ENCODE measurements at regions not wholly inside any gene's neighbourhood (a gene's known extent, or its start where the extent isn't known, plus 50 kb on each side); places are given as distances from the start of the nearest gene placed in this dataset.
"Not testable (repeated sequence)": the region's sequence is repeated elsewhere in the genome, so short reads cannot be mapped to it uniquely, and the experiment has no call there.

DNA sequence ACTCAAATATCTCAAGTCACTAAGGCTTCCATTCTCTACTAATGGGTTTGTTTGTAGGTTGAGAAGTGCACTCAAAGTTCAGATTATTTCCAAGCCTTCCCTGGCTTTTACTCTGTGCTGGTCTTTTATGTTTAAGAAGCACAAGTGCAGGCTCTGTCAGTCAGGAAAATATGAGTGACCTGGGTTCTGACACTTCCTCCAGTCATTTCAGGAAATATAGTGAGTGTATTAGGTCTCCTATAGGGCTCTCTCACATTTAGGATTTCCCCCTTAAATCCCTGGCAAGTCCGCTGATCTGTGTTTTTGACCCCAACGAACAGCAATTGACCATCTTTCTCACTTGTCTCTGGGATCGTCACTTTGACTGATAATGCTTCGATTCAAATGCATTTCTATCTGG is 210.2 kb downstream of the ARPP21 start:
- DNase-seq = no peak

GRCh38 chr3:35849963-35850362 is 210.6 kb downstream of the ARPP21 start:
- DNase-seq = no peak

GRCh38 chr3:35857004-35857403 is 217.7 kb downstream of the ARPP21 start:
- DNase-seq = no peak

GRCh38 chr3:35862057-35862456 is 222.7 kb downstream of the ARPP21 start:
- DNase-seq = no peak

- no peak for DNase-seq
Observed at GRCh38 chr3:35864871-35865270, 225.5 kb downstream of the ARPP21 start.

- no peak for DNase-seq
Observed at GRCh38 chr3:35867791-35868190, 228.5 kb downstream of the ARPP21 start.

DNA sequence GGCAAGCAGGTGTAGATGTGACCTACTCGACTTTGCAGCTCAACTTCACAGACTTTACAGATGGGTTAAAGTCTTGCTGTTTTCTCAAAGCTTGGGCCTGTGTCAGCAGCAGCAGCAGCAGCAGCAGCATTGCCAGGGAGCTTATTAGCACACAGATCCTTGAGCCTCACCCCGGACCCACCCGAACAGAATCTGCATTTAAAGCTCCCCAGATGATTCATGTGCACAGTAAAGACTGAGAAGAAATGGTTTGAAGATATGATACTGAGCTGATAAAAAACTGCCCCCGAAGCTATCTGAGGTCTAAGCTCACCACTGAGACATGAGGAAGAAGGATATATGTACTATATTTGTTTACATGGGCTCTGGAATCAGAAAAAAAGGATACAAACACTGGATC is 231.7 kb downstream of the ARPP21 start:
- DNase-seq = no peak

- no peak for DNase-seq
Observed at GRCh38 chr3:35883929-35884328, 244.6 kb downstream of the ARPP21 start.

DNA sequence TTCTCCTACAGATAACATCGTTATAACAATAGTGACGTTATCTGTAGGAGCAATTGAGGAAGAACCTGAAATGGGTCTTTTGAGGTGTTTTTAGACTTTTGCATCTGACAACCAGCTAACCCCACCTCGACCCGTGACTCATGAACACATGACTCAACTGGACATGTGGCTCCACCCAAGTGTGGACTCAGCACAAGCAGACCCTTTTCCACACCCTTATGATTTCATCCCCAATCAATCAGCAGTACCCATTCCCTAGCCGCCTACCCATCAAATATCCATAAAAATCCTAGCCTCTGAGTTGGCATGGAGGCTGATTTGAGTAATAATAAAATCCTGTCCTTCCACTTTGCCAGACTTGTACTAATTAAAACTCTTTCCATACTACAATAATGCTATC is 255.4 kb downstream of the ARPP21 start:
- no peak for DNase-seq

GRCh38 chr3:35899245-35899644 is 259.9 kb downstream of the ARPP21 start:
- DNase-seq = no peak

DNA sequence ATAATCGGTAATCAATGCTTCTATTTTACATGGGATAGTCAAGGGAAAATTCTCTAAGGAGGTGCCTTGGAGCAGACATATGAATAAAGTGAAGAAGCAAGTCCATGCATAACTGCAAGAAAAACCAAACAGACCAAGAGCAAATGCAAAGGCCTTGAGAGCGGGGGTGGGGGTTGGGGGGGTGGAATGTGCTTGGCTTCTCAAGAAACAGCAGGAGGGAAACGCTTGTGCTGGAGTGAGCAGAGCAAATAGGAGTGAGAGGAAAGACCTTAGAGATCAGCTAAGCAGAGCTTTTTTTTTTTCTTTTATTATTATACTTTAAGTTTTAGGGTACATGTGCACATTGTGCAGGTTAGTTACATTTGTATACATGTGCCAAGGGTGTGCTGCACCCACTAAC is 260.8 kb downstream of the ARPP21 start:
- no peak for DNase-seq

- peak; percentile 70 for DNase-seq
Observed at GRCh38 chr3:35908366-35909232, 269.3 kb downstream of the ARPP21 start.

DNA sequence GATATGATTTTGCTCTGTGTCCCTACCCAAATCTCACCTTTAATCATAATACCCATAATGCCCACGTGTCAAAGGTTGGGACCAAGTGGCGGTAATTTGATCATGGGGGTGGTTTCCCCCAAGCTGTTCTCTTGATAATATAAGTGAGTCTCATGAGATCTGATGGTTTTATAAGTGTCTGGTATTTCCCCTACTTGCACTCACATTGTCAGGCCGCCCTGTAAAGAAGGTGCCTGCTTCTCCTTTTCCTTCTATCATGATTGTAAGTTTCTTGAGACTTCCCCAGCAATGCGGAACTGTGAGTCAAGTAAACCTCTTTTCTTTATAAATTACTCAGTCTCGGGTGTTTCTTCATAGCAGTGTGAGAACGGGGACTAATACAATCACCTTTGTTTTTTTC is 279.8 kb downstream of the ARPP21 start:
- DNase-seq = no peak

- DNase-seq = no peak
Observed at GRCh38 chr3:35921718-35922117, 282.4 kb downstream of the ARPP21 start.

GRCh38 chr3:35924070-35924469 is 284.7 kb downstream of the ARPP21 start:
- not testable (repeated sequence) for DNase-seq

DNA sequence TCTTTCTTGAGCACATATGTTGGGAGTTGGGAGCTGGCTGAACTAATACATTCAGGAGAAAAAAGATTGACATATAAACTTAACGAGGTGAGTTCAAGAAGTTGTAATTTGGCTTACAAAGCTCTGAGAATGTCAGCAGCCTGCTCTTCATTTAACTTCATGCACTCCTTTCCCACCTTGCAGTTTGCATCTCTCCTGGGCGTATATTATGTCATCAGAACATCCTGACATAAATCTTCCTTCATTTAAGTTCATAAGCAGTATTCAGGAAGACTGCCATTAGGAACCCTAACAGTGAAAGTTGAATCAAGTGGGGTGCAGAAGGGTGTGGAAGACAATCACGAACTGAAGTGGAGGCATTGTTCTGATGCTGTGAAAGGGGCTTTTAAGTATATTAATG is 288.1 kb downstream of the ARPP21 start:
- DNase-seq = no peak

- peak; percentile 20 for DNase-seq
Observed at GRCh38 chr3:35929158-35929557, 289.8 kb downstream of the ARPP21 start.

DNA sequence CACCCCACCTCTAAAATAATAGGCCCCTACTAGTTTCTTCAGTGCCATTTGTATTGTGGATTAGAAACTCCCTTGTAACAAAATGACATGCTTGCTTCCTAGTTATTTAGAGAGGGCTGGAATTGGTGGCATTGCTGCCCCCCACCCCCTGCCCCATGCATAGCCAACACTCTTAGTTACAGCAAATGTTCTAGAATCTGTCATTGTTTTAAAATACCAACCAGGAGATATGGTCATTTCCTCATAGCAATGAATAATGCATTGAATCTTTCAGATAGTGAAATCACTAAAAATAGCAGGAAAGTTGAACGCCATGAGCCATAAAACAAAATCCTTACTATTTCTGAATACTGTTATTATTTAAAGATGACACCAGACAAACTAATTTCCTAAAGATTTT is 292.5 kb downstream of the ARPP21 start:
- DNase-seq = no peak

DNA sequence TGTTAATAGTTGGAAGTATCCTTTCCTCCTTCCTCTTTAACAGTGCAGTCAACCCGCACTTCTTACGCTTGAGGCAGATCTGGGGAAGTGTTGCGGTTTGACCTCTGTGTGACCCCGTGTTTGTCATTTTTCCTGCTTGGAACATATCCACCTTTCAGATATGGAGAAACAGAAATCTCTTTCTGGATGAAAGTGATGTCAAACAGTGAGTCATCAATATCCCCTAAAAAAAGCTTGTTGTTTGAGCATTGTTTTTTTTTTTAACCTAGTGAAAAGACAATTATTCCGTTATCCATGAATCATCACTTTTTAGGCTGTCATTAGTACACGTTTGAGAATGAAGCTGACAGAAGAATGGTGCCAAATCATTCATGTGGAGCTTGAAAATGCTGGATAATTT is 293.7 kb downstream of the ARPP21 start:
- peak; percentile 54 for DNase-seq

GRCh38 chr3:35936571-35936970 is 297.2 kb downstream of the ARPP21 start:
- DNase-seq = peak; percentile 47

GRCh38 chr3:35944926-35945710 is 305.8 kb downstream of the ARPP21 start:
- no peak for DNase-seq

DNA sequence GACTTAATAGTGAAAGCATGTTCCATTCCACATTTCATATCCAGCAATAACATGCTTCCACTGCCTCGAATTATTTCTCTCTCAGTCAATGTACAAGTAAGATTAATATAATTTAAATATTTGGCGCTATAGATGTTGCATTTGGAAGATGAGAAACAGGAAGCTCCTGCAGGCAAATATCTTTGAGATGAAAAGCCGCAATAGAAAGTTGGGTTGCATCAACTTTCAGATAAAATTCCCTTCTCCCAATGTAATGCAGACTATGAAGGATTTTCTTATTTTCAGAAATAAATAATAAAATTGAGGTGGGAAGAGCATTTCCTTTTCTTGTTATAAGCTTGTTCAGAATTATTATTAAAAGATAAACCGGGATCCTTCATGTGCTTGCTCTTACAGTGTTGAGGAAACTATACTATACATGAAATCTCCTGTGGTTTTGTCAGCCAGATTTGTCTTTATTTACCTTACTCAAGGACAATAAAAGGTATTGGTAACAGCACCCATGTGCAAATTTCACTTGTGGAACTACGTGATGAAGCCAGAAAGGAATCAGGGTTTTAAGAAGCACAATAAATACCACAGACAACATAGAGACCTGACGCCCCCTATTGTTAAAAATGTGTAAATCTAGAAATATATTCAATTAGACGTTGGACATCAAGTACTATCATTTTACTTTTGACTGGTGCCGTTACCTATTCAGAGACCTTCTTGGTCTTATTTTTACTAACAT is 307.0 kb downstream of the ARPP21 start:
- DNase-seq = peak; percentile 29

- no peak for DNase-seq
Observed at GRCh38 chr3:35946854-35947515, 307.7 kb downstream of the ARPP21 start.

Data from fibroblast of skin of scalp (primary cell).